LNCaP clone FGC (cell line): ENCODE measurements at regions not wholly inside any gene's neighbourhood (a gene's known extent, or its start where the extent isn't known, plus 50 kb on each side); places are given as distances from the start of the nearest gene placed in this dataset.
"Not testable (repeated sequence)": the region's sequence is repeated elsewhere in the genome, so short reads cannot be mapped to it uniquely, and the experiment has no call there.

Experiments used
- DNase-seq: peaks from one replicate; pipeline ENCODE4 v3.0.0-alpha.2; 2011; ENCODE audit warnings: low read depth
- H3K4me3 ChIP-seq: 2 replicates; pipeline ENCODE4 v1.5.1; 2011; ENCODE audit warnings: mild to moderate bottlenecking, low read depth, low read length, control low read depth
- TF ChIP-seq, protein P1 (sequence below): IDR thresholded peaks from 2 replicates; pipeline ENCODE4 v1.5.1; 2012; ENCODE audit warnings: mild to moderate bottlenecking; ENCODE audit not compliant: control insufficient read depth, insufficient read depth; ENCODE audit errors: extremely low read depth

DNA sequence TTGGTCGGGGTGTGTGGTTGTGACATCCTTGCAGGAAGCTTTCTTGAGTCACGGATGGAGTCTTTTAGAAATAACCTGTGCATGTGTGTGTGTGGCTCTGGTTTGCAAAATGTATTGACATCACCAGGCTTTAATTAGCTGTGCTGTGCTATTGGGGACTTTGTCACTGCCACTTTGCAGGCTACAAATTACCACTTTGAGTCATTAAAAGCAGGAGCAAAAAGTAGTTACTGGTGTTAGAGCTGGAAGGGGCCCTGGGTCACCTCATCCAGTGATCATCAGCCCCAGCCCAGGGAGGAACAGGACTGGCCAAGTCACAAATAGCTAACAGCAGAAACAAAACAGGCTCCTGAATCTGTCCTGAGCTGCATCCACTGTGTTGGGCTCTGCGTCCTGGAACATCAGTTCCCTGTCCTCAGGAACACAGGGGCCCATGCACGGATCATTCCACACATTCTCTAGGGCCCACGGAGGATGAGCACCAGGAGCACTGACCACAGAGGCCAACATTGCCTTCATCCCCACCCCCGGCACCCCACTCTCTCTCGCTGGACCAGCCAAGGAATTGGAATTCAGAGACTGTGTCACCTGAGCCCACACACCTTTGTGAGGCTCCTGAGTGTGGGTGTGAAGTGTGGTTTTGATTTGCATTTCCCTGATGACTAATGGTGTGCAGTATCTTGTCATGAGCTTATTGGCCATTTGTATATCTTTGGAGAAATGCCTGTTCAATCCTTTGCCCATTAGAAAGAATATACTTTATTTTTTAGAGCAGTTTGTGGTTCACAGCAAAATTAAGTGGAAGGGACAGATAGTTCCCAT lies 280.1 kb upstream of the C1orf174 start:
- no peak overlapping the region for H3K4me3 ChIP-seq
- TF ChIP-seq, protein P1, sequence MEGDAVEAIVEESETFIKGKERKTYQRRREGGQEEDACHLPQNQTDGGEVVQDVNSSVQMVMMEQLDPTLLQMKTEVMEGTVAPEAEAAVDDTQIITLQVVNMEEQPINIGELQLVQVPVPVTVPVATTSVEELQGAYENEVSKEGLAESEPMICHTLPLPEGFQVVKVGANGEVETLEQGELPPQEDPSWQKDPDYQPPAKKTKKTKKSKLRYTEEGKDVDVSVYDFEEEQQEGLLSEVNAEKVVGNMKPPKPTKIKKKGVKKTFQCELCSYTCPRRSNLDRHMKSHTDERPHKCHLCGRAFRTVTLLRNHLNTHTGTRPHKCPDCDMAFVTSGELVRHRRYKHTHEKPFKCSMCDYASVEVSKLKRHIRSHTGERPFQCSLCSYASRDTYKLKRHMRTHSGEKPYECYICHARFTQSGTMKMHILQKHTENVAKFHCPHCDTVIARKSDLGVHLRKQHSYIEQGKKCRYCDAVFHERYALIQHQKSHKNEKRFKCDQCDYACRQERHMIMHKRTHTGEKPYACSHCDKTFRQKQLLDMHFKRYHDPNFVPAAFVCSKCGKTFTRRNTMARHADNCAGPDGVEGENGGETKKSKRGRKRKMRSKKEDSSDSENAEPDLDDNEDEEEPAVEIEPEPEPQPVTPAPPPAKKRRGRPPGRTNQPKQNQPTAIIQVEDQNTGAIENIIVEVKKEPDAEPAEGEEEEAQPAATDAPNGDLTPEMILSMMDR: no peak
- no peak for DNase-seq

DNA sequence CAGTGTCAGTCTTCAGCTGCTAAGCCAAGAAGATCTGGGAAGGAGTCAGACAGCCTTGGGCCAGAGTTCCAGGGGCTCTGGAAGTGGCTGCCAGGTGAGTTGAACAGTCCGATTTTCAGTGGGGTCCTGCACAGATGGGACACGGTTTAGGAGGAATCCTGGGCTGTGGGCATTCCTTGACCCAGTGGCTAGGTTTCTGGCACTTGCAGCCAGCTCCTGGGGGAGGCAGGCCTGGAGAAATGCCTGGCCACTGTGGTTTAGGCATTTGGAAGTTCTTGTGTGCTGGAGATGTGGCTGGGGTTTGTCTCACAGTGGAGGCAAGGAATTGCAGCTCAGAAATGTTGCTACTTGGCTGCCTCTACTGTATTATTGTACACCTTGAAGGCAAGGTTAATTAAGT lies 286.4 kb upstream of the C1orf174 start:
- DNase-seq, H3K4me3 ChIP-seq: not testable (repeated sequence)

DNA sequence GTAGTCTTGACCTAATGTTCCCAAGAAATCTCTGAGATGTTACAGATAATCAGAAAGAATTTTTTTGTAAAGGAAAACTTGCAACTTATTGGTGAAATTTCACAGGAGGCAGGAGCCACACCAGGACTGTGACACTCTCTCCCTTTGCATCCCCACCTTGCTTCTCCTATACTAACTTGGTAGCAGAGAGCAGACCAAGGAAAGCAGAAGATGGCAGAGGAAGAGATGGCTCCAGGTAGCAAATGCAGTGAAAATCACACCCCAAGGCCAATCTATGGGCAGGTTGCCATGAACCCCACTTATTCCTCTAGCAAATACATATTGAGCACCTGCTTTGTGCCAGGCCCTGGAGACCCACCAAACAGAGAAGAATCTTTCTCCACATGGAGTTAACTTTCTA lies 303.4 kb upstream of the C1orf174 start:
- no peak for DNase-seq
- H3K4me3 ChIP-seq: no peak overlapping the region
- TF ChIP-seq, protein P1: no peak

DNA sequence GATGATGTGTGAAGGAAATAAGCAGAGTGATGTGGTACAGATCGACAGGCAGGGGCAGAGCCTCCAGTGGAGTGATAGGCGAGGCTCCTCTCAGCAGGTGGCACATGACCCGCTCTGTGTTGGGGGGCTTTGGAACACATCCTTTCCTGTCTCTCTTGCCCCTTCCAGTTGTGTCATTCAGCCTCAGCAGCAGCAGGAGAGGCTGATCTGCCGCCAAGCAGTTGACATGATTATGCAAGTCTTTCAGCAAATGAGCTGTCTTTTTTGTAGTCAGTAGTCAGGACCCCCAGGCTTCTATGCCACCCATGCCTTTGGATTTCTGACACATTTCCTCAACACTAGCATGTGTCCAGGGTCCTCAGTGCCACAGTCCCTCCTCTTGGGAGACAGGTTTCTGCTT lies 307.1 kb upstream of the C1orf174 start:
- H3K4me3 ChIP-seq: no peak overlapping the region
- DNase-seq: no peak
- TF ChIP-seq, protein P1: no peak

DNA sequence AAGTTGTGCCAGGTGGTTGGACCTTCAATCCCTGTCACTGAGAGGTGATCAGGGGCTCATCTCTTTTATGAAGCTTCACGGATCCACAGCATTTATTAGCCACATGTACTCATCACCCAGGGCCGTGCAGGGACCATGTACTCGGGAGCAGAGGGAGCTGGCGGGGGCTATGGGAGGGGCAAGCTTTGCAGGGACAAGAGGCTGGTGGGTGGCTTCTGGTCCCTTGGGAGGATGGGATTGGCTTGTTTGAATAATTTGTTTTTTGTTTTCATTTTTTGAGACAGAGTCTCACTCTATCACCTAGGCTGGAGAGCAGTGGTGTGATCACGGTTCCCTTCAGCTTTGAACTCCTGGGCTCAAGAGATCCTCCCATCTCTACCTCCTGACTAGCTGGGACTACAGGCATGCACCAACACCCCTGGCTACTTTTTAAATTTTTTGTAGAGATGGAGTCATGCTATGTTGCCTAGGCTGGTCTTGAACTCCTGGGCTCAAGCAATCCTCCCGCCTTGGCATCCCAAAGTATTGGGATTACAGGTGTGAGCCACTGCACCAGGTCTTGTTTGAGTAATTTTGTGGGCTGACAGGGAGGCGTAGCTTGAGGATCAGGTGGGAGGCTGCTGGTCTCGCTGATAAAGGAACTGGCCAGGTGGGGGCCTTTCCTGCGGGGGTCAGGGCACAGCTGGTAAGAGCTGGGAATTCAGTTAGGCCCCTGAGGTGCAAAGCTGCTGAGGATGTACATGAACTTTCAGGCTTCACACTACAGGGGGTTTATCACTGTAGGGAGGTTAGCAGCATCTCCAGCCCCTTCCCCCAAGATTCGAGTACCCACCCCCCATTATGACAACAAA lies 308.0 kb upstream of the C1orf174 start:
- H3K4me3 ChIP-seq: no peak overlapping the region
- no peak for DNase-seq
- TF ChIP-seq, protein P1: no peak

DNA sequence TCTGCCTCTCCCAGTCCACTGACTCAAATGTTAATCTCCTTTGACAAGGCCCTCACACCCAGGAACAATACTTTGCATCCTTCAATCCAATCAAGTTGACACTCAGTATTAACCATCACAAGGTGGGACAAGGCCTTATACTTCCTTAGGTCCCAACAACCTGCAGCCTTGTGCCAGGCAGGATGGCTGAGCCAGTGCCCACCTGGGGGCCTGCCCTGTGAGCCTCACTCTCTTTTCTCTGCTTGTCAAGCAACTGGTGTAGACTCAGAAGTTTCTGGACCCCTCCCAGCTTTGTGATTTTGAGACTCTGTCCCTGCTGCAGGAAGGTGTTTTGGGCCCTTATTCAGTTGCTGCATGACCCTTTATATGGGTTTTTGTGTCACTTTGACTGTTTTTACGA lies 310.0 kb upstream of the C1orf174 start:
- TF ChIP-seq, protein P1: no peak
- no peak overlapping the region for H3K4me3 ChIP-seq
- no peak for DNase-seq

DNA sequence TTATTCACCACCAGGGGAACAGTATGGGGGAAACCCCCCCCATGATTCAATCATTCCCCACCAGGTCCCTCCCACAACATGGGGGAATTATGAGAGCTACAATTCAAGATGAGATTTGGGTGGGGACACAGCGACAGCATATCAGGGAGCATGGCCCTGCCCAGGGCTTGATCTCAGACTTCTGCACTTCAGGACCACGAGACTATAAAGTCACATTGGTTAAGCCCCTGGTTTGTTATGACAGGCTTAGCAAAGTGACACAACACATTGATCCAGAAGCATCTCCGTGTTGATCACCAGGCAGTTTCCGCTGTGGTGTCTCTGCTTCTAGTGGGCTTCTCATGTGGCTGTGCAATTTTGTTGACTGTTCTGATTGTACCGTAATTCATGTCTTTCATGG lies 312.7 kb upstream of the C1orf174 start:
- TF ChIP-seq, protein P1: no peak
- no peak overlapping the region for H3K4me3 ChIP-seq
- no peak for DNase-seq
